ENCODE measurements at regions not wholly inside any gene's neighbourhood (a gene's known extent, or its start where the extent isn't known, plus 50 kb on each side); places are given as distances from the start of the nearest gene placed in this dataset.

DNA sequence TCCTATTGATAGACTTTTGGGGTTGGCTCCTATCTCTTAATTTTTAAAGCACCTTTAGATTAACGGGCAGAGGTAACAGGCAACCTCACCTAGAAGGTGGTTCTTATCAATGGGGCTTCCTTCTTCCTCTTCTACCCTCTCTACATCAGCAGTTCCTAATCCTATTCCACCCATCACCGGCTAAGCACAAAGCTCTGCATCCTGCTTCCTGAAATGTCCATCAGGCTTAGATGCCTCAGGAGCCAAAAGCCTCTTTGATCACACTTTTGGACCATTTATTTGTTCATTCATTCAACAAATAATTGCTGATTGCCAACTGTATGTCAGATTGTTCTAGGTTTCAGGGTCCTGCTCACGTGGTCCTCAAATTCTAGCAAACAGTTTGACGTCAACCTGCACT is 586.0 kb downstream of the TOX3 start:
- DNase-seq = no peak

DNA sequence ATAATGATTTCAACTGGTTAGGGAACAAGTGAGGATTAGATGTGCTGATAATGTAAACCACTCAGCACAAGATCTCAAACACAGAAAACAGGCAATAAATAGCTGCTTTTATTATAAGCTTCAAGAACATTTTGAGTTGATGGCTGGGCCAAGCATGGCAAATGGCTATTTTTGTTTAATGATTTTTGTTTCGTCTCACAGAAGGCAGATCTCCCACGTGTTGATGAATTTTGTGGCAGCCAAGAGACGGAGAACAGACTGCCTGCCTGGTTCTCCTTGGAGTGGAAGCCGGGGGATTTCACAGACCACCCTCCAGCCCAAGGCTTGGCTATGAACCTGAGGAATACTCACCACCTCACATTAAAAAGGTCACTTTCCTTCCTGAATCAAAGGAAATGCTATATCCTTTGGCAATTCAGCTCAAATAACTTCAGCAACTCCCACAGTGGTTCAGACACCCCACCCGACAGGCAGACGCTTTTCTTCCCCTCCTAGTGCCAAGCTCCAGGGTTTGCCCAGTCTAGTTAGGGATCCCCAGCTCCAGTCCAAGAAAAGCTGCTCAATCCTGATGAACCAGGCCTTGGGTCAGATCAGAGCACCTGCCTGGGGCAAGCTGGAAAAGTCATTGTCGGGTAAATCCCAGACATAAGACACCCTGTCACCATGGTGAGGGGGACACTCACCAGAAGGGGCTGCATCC is 593.5 kb downstream of the TOX3 start:
- no peak for DNase-seq

DNA sequence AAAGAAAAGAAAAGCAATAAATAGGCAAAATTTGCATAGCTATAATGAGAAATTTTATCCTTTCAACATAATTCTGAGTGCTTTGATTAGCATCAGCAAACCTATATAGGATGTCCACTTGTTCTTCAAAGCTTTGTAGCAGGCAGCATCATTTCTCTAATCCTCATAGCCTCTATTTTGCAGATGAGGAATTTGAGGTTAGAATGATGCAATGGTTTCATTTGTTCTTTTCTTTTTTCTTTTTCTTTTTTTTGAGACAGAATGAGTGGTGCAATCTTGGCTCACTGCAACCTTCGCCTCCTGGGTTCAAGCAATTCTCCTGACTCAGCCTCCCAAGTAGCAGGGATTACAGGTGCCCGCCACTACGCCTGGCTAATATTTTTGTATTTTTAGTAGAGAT is 594.4 kb downstream of the TOX3 start:
- DNase-seq = no peak

DNA sequence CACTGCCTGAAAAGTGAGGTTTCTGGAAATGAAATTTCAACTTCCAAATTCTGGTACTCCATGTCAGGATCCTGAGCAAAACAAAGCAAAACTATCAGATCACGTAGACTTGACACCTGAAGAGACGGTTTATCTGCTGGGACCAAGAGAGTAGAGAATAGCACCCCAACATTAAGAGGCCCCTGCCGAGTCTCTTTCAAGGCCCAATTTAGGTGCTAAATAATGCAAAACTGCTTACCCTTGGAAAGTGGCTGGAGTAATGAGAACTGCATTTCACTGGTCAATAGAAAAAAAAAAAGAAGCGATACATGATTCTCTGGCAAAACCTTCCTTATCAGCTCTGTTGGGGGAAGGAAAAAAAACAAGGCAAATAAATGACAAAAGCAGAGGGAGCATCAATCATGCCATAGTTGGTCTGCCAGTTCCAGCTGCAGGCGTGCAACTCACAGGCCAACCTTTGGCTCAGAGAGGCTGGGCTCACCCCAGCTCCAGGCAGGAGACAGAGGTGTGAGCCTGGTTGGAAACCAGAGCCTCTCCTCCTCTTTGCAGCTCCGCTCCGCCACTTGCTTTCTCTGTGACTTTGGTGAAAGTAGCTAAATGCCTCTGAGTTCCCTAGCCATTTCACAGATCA is 595.2 kb downstream of the TOX3 start:
- DNase-seq = no peak

DNA sequence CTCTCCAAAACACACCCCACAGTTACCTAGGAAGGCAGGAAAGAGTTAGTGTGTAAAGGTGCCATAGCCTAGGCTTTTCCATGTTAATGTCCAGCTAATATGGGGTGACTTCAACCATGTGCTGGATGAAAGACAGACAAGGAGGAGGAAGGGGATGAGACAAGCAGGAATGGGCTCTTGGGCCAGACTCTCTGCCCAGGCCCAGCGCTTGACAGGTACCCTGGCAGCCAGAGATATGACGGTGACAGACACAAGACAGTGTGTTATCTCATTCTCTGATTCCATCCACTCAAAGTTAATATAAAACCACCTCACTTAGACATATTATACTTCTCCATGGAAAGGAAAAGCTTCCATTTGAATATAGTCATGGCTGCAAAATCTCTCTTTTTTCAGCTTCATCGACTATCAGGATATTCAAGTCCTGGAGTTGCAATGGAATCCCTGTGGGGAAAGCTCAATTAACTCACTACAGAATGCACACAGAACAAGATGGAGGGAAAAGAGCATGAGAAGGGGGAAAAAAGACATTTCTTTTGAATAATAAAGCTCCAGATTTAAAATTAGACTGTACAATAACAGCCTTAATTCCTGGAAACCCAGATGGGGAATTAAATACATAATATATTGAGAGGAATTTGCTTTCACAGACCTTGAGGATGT is 596.7 kb downstream of the TOX3 start:
- no peak for DNase-seq

DNA sequence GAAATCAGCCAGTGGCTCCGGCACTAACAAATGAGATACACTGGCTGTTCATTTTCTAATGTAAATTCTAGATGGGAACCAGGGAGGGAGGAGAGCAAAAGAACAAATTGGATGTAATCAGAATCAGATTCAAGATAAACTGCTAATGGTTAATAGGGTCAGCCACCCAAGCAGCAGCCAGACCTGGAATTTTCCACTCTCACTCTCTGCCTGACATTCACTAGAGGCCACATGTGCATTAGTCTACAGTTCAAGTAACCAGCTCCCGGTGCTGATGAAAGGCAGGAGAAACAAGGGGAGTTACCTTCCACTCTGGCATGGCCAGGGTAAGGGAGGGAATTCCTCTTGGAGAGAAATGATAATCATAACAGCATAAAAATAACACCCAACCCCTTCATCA is 597.7 kb downstream of the TOX3 start:
- DNase-seq = no peak

DNA sequence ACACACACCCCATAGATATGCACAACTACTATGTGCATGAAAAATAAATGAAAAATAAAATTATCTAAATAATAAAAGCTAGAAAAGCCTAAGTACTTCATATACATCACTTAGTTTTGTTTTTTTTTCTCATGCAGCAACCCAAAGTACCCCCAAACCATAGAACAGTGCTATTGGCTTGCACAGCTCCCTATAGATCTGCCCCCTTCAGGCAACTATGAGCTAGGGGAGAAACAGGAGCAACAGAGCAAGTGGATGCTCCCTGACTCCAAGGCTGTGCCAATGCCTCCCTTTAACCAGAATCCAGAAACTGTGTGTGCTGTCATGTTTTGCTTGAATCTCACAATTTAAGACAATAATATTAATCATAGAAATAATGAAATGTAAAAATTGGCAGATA is 605.5 kb downstream of the TOX3 start:
- no peak for DNase-seq

DNA sequence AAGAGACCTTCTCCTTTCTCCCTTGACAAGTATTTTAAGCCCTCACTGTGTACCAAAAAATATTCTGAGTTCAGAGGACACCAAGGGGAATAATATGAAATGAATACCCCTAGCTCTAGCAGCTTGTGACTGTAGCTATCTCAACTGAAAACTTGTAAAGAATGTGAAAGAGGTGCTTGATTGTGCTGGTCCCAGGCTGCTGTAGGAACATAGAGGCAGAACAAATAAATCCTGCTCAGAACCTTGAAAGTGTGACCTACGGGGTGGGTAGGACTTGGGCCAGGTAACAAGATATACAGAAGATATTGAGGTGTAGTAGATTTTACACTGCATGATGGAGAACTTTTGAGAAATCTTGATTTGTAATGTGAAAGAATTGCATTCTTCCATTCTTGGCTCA is 606.8 kb downstream of the TOX3 start:
- DNase-seq = no peak

- DNase-seq = no peak
These were observed 607.5 kb downstream of the TOX3 start for GRCh38 chr16:51939378-51939871.

DNA sequence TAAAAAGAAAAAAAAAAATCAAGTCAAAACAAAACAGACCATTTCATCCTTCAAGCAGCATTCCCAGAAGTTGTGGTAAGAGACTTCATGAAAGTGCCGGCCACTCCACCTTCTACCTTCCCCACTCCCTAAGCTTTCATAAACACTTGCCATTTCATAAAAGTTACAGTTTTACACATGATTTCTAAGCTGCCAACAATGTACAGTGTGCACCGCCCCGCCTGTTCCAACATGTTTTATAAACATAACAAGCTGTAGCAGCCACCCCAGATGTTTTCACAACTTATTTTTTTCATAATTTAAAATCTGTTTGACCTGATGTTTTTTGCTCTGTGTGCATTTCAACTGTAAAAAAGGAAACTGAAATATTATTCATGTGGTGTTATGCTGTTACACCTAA is 608.1 kb downstream of the TOX3 start:
- DNase-seq = no peak

DNA sequence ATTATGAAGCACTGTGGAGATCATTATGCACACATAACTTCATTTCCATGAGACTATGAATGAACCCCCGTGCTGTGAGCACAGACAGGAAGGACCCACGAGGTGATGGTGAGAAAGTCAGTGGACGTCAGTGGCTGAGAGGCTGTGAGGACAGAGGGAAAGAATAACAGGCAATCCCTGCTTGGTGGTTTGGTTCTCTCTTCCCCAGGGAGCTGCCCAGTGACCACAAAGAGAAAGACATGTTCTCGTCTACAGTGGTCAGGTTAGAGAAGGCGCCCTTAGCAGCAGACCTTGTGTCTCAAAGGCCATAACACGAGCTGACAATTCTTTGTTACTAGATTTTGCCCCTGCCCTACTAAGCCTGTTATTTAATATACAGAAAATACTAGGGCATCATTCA is 609.2 kb downstream of the TOX3 start:
- DNase-seq = no peak

- no peak for DNase-seq
These were observed 610.1 kb downstream of the TOX3 start for GRCh38 chr16:51936846-51937245.

DNA sequence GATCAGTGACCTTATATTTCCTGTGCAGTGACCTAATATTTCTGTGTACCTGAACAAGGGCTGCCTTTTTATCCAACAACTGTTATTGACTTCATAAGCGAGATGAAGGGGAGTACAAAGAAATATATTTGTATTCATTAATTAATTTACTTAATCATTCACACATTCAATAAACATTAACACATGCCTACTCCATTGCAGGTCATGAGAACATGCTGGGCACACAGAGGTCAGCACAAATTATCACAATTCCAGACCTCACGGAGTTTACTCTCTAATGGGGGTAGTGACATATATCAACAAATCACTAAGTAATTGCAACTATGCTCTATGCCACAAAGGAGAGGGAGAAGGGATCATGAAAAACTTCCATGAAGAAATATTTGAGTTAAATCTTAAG is 614.6 kb downstream of the TOX3 start:
- no peak for DNase-seq

DNA sequence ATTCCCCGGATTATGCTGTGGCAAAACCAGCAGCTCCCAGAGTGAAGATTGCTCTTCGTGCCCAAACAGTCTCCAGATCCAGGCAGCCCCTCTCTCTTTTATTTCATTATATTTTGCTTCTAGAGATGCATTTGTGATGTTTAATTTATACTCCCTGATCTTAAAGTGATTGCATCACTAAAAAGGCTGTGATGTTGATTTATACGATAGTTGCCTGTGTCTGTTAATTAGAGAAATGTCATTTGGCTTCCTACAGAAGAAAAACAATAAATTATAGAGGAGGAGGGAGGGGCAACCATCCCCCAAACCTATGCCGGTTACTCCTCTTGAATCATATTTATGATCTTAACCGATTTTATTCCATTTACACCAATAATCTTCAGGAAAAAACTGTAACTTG is 615.3 kb downstream of the TOX3 start:
- no peak for DNase-seq

- DNase-seq = no peak
These were observed 622.2 kb downstream of the TOX3 start for GRCh38 chr16:51924744-51925143.

- no peak for DNase-seq
These were observed 624.5 kb downstream of the TOX3 start for GRCh38 chr16:51922476-51922875.

GRCh38 chr16:51919736-51920135 is 627.2 kb downstream of the TOX3 start:
- no peak for DNase-seq

- no peak for DNase-seq
These were observed 630.1 kb downstream of the TOX3 start for GRCh38 chr16:51916814-51917213.

DNA sequence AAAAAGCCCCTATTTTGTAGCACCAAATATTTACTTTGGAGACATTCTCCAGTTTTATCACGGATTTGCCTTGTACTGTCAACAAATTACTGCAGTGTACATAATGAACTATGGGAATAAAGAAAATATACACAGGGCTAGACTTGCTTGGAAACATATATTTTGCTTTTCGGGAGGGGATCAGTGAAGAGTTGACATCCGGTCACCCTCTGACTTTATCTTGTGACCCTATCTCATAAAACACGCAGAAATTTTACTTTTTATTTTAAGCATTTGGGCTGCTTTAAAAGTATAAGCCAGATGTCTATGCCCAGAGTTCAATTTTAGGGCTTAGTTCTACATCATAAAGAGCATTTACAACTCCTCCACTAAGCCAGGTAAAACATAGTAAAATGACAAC is 630.7 kb downstream of the TOX3 start:
- no peak for DNase-seq

DNA sequence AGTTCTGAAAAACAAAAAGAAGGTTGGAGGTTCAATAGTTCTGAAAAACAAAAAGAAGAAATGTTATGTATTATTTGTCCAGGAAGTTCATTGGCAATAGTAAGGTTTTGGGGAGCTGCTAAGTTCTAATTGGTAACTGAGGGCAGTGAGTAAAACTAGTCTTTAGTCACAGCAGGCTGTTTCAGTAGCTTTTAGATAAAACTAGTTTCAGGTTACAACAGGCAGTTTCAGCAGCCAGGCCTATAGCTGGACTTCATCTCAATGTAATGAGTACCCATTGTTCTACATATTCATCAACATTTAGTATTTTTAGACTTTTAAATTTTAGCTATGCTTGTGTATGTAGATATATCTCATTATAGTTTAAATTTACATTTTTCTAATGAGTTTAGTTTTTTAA is 639.3 kb downstream of the TOX3 start:
- no peak for DNase-seq

GRCh38 chr16:51900221-51900780 is 646.6 kb downstream of the TOX3 start:
- DNase-seq = no peak

DNA sequence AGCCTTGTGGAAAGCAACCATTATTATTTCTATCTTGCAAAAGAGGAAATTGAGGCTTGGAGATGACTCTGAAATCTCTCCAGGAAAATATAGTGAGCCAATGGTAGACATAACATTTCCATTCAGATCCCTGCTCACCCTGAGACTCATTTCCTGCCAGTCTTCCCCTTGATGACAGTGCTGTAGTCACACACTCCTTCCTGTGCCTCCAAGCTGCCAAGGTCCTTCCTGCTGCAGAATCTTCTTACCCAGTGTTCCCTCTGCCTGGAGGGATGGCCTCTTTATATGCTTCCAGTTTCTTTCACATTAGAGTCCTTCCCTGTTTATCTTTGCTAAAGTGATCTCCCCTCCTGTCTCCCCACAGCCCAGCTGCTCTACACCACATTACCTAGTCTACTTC is 648.1 kb downstream of the TOX3 start:
- no peak for DNase-seq

GRCh38 chr16:51896013-51896412 is 650.9 kb downstream of the TOX3 start:
- no peak for DNase-seq

All from CD4-positive, alpha-beta T cell treated with Interferon alpha-2 for 1 hour (primary cell).